Astrocyte (in vitro differentiated cells and primary cell): ENCODE measurements at regions not wholly inside any gene's neighbourhood (a gene's known extent, or its start where the extent isn't known, plus 50 kb on each side); places are given as distances from the start of the nearest gene placed in this dataset.

Experiments used
- DNase-seq: peaks from one replicate; pipeline ENCODE4 v3.0.0-alpha.2; 2010; ENCODE audit warnings: low read depth
- FAIRE-seq: peaks from 2 replicates; lab custom pipeline; 2011; peaks lifted over from hg19 to GRCh38; lab: Jason Lieb, UNC
- H2AFZ ChIP-seq: 2 replicates; pipeline ENCODE4 v1.6.0; 2012; ENCODE audit warnings: low read depth, low read length, inconsistent platforms
- H3K27ac ChIP-seq: 2 replicates; pipeline ENCODE4 v1.5.1; 2011; ENCODE audit warnings: low read depth, low read length, inconsistent platforms
- H3K27me3 ChIP-seq: 2 replicates; pipeline ENCODE4 v1.6.0; 2011; ENCODE audit warnings: low read length, inconsistent platforms; ENCODE audit not compliant: insufficient read depth
- H3K36me3 ChIP-seq: 2 replicates; pipeline ENCODE4 v1.5.1; 2011; ENCODE audit warnings: low read length, inconsistent platforms; ENCODE audit not compliant: insufficient read depth
- H3K4me1 ChIP-seq: 2 replicates; pipeline ENCODE4 v1.5.1; 2011; ENCODE audit warnings: low read length, inconsistent platforms; ENCODE audit not compliant: insufficient read depth
- H3K4me2 ChIP-seq: 2 replicates; pipeline ENCODE4 v1.6.0; 2012; ENCODE audit warnings: low read length, inconsistent platforms
- H3K4me3 ChIP-seq: 2 replicates; pipeline ENCODE4 v1.5.1; 2011; ENCODE audit warnings: low read depth, mild to moderate bottlenecking, low read length, inconsistent platforms; ENCODE audit not compliant: insufficient read depth
- H3K79me2 ChIP-seq: 2 replicates; pipeline ENCODE4 v1.6.0; 2012; ENCODE audit warnings: mild to moderate bottlenecking, low read length, inconsistent platforms; ENCODE audit not compliant: insufficient read depth
- H3K9ac ChIP-seq: 2 replicates; pipeline ENCODE4 v1.6.0; 2012; ENCODE audit warnings: mild to moderate bottlenecking, low read length, inconsistent platforms
- H3K9me3 ChIP-seq: 2 replicates; pipeline ENCODE4 v1.5.1; 2012; ENCODE audit warnings: low read depth, mild to moderate bottlenecking, low read length, inconsistent platforms; ENCODE audit not compliant: insufficient read depth
- H4K20me1 ChIP-seq: 2 replicates; pipeline ENCODE4 v1.6.0; 2012; ENCODE audit warnings: low read length, inconsistent platforms; ENCODE audit not compliant: insufficient read depth
- H3K27ac Mint-ChIP-seq: one replicate; pipeline ENCODE4 v1.8.0; 2021; ENCODE audit warnings: mild to moderate bottlenecking, mixed read lengths; ENCODE audit not compliant: unreplicated experiment
- H3K27me3 Mint-ChIP-seq: one replicate; pipeline ENCODE4 v1.8.0; 2021; ENCODE audit warnings: low read depth, mixed read lengths; ENCODE audit not compliant: unreplicated experiment
- H3K36me3 Mint-ChIP-seq: one replicate; pipeline ENCODE4 v1.8.0; 2021; ENCODE audit warnings: low read depth, mixed read lengths; ENCODE audit not compliant: unreplicated experiment
- H3K4me1 Mint-ChIP-seq: one replicate; pipeline ENCODE4 v1.8.0; 2021; ENCODE audit warnings: low read depth, mixed read lengths; ENCODE audit not compliant: unreplicated experiment
- H3K4me3 Mint-ChIP-seq: one replicate; pipeline ENCODE4 v1.8.0; 2021; ENCODE audit warnings: mild to moderate bottlenecking, moderate library complexity, mixed read lengths; ENCODE audit not compliant: unreplicated experiment
- H3K9me3 Mint-ChIP-seq: one replicate; pipeline ENCODE4 v1.8.0; 2021; ENCODE audit warnings: mild to moderate bottlenecking, mixed read lengths; ENCODE audit not compliant: unreplicated experiment
- EZH2 ChIP-seq: IDR thresholded peaks from 2 replicates; pipeline ENCODE4 v1.6.1; 2012; ENCODE audit warnings: mild to moderate bottlenecking, low read length, inconsistent platforms; ENCODE audit not compliant: insufficient read depth
- TF ChIP-seq, protein P1 (sequence below): IDR thresholded peaks from 2 replicates; pipeline ENCODE4 v1.5.1; 2011; ENCODE audit warnings: low read depth, mild to moderate bottlenecking, inconsistent platforms, low read length, moderate library complexity; ENCODE audit not compliant: insufficient read depth

DNA sequence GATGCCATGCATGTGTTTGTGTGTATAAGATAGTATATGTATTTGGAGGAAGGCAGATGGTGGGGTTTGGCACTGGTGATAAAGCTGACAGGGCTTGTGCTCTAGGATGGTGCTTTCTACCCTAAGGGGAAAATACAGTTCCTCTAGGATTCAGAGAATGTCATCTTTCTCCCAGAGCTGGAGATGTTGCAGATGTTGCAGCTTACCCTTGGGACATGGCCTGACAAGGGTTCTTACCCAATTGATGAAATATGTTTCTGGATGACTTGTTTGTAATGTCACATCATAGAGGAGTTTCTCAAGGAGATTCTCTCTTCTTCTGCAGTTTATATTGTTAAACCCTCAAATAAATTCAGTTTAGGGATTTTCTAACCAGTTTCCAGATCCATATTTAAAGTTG lies 52.5 kb upstream of the PITX2 start:
- no peak for DNase-seq
- H3K4me3 Mint-ChIP-seq = no peak overlapping the region
- no peaks in the 10 kb centered on the region for H3K9me3 Mint-ChIP-seq
- TF ChIP-seq, protein P1, sequence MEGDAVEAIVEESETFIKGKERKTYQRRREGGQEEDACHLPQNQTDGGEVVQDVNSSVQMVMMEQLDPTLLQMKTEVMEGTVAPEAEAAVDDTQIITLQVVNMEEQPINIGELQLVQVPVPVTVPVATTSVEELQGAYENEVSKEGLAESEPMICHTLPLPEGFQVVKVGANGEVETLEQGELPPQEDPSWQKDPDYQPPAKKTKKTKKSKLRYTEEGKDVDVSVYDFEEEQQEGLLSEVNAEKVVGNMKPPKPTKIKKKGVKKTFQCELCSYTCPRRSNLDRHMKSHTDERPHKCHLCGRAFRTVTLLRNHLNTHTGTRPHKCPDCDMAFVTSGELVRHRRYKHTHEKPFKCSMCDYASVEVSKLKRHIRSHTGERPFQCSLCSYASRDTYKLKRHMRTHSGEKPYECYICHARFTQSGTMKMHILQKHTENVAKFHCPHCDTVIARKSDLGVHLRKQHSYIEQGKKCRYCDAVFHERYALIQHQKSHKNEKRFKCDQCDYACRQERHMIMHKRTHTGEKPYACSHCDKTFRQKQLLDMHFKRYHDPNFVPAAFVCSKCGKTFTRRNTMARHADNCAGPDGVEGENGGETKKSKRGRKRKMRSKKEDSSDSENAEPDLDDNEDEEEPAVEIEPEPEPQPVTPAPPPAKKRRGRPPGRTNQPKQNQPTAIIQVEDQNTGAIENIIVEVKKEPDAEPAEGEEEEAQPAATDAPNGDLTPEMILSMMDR = no peak
- TF ChIP-seq EZH2 = no peak
- no peaks in the 10 kb centered on the region for H3K36me3 ChIP-seq
- no peak overlapping the region for H2AFZ ChIP-seq
- no peak overlapping the region for H3K4me3 ChIP-seq
- H3K27me3 ChIP-seq = no peaks in the 10 kb centered on the region
- no peak for FAIRE-seq
- H3K27me3 Mint-ChIP-seq = no peaks in the 10 kb centered on the region
- no peak overlapping the region for H3K9ac ChIP-seq
- no peak overlapping the region for H3K27ac ChIP-seq
- no peaks in the 10 kb centered on the region for H3K36me3 Mint-ChIP-seq
- no peaks in the 10 kb centered on the region for H3K79me2 ChIP-seq
- no peaks in the 10 kb centered on the region for H3K9me3 ChIP-seq
- peaks cover 17% of the 10 kb centered on the region for H3K4me1 Mint-ChIP-seq
- H3K4me2 ChIP-seq = no peak overlapping the region
- H4K20me1 ChIP-seq = no peaks in the 10 kb centered on the region
- no peak overlapping the region for H3K27ac Mint-ChIP-seq
- H3K4me1 ChIP-seq = no peaks in the 10 kb centered on the region

DNA sequence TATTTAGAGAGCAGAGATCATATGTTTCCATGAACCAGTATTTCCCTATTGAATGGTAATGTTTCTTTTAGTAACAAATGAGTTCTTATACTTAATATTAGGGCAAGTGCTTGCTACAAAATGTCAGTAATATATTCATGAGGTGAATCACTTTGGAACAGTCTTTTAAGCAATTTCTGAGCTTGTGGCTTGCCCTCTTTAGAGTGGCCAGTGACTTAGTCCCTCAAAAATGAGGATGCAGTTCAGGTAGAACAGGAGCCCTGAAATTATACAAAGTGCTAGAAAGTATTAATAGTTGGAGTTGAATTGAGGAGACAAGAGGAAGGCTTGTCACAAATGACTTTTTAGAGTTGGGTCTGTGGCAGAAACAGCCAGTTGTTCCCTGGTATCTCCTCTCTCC lies 53.4 kb upstream of the PITX2 start:
- H3K27me3 Mint-ChIP-seq = no peaks in the 10 kb centered on the region
- no peak for FAIRE-seq
- no peak overlapping the region for H3K27ac ChIP-seq

DNA sequence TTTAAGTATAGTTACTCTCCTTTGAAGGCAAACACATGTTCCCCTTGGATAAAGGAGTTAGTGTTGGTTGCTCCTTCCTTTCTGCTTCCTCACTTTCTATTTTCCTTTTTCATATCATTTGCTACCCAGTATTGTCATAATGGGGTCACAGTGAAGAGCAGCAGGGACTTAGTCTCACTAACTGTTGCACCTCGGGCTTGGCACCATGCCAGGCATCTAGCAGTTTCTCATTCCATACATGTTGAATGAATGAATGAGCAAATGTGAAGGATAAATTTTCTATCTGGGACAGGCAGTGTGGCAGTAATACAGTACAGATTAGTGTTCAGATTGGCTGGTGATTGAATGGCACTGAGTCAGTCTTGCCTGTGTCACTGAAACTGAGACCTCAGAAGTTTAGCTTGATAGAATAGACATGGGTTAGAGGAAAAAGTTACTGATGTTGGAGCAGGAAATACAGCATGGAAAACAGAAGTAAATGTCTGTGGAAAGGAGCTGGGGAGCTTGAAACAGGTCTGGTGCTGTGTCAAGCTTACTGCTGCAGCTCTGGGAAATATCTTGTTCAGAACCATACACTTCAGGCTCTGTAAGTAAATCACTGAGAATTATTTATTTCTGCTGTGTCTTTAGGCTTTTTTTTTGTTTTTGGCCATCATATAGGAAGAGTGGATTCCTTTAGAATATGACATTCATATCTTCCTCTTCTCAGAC lies 55.8 kb upstream of the PITX2 start:
- H3K27me3 ChIP-seq = no peaks in the 10 kb centered on the region
- H3K79me2 ChIP-seq = no peaks in the 10 kb centered on the region
- H4K20me1 ChIP-seq = no peaks in the 10 kb centered on the region
- H3K4me3 Mint-ChIP-seq = no peak overlapping the region
- no peaks in the 10 kb centered on the region for H3K9me3 Mint-ChIP-seq
- H3K4me1 Mint-ChIP-seq = peaks cover 22% of the 10 kb centered on the region
- no peaks in the 10 kb centered on the region for H3K27me3 Mint-ChIP-seq
- no peak overlapping the region for H3K9ac ChIP-seq
- no peak overlapping the region for H3K27ac ChIP-seq
- DNase-seq (no peak), FAIRE-seq (no peak)
- no peaks in the 10 kb centered on the region for H3K9me3 ChIP-seq
- H3K27ac Mint-ChIP-seq = no peak overlapping the region
- no peaks in the 10 kb centered on the region for H3K36me3 ChIP-seq
- H3K4me1 ChIP-seq = no peaks in the 10 kb centered on the region
- H2AFZ ChIP-seq = no peak overlapping the region
- H3K4me2 ChIP-seq = no peak overlapping the region
- H3K4me3 ChIP-seq = no peak overlapping the region
- TF ChIP-seq EZH2 = no peak
- TF ChIP-seq, protein P1 = no peak
- no peaks in the 10 kb centered on the region for H3K36me3 Mint-ChIP-seq

More for the DNA sequence above, 53.4 kb upstream of the PITX2 start:
- H3K4me2 ChIP-seq = no peak overlapping the region
- no peak overlapping the region for H3K4me3 ChIP-seq
- no peak for DNase-seq
- no peak overlapping the region for H2AFZ ChIP-seq
- no peak for TF ChIP-seq EZH2
- TF ChIP-seq, protein P1 = no peak
- no peaks in the 10 kb centered on the region for H3K36me3 ChIP-seq
- H3K79me2 ChIP-seq = no peaks in the 10 kb centered on the region
- H3K9ac ChIP-seq = no peak overlapping the region
- H4K20me1 ChIP-seq = no peaks in the 10 kb centered on the region
- Mint-ChIP-seq H3K27ac (no peak overlapping the region), H3K4me3 (no peak overlapping the region), H3K4me1 (peaks cover 22% of the 10 kb centered on the region), H3K36me3 (no peaks in the 10 kb centered on the region), H3K9me3 (no peaks in the 10 kb centered on the region)
- H3K4me1 ChIP-seq = no peaks in the 10 kb centered on the region
- H3K9me3 ChIP-seq = no peaks in the 10 kb centered on the region
- H3K27me3 ChIP-seq = no peaks in the 10 kb centered on the region
